ENCODE measurements at regions not wholly inside any gene's neighbourhood (a gene's known extent, or its start where the extent isn't known, plus 50 kb on each side); places are given as distances from the start of the nearest gene placed in this dataset.

DNA sequence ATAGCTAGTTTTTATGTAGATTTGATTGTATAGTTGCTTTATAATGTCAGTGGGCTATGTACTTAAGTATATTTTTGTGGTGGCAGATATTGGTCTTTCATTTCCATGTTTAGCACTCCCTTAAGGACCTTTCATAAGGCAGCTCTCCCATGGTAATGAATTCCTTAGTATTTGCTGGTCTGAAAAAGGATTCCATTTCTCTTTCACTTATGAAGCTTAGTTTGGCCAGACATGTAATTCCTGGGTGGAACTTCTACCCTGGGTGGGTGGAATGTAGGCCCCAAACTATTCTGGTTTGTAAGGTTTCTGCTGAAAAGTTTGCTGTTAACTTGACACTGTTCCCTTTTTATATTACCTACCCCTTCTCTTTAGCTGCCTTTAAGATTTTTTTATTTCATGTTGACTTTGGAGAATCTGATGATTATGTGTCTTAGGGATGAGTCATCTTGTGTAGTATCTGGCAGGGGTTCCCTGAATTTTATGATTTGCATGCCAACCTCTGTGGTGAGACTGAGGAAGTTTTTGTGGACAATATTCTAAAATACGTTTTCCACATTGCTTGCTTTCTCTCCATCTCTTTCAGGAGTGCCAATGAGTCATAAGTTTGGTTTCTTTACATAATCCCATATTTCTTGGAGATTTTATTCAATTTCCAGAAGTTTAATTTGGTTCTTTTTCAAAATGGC, 65.4 kb upstream of the VRK2 start:
- no peak for DNase-seq

DNA sequence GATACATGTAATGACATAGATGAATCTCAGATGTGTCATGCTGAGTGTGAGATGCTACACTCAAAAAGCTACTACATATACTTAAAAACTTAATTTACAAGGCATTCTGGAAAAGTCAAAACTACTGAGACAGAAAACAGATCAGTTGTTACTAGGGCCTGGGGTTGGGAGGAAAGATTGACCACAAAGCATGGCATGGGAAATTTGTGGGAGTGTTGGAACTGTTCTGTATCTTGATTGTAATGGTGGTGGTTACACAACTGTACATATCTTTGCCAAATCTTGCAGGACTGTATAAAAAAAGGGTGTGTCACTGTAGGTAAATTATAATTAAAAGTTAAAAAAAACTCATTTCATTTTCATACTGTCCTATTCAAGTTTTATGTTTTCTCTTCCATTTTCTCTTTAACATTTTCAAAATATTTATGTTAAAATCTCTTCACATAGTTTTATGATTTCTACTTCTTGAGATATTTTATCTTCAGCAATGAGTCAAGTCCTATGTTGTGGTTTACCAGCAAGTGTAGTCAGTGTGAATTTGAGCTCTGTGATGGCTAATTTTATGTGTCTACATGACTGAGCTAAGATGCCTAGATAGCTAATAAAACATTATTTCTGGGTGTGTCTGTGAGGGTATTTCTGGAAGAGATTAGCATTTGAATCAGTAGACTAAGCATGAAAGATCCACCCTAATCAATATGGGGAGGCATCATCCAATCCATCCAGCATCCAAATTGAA, 58.6 kb upstream of the VRK2 start:
- DNase-seq, result no peak

DNA sequence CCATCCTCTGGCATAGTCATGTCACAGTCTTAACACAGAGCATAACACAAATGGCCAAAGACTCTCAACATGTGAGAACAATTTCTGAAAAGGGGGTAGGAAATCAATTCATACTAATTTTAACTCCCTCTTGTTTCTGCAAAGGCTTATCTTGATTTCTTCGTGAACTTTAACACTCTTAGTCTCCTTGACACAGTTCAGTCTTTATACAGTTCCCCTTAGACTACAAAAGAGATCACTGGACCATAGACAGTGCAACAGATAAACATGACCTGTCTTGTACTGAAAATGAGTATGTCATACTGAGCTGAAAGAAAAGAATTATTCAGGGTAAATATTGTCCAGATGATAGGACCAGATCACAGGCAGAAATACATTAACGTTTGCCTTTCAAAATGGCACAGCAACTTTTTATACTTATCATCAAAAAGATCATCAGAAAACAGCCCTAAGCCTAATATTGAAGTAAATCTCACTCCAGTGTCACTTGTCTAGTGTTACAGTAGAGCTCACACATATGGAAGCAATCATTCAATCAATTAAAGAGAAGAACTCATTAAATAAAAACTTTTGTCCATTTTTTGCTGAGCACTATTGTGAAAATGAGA, 56.4 kb upstream of the VRK2 start:
- DNase-seq, result peak; percentile 23

Data from NCI-H1105 treated with DMSO at 0.1 percent for 48 hours (cell line).